Thyroid gland (tissue), 4 donors: ENCODE measurements at regions not wholly inside any gene's neighbourhood (a gene's known extent, or its start where the extent isn't known, plus 50 kb on each side); places are given as distances from the start of the nearest gene placed in this dataset.

ENCODE experiments used
- DNase-seq, 2 donors: peaks; one replicate each; pipeline ENCODE4 v3.0.0-alpha.2; 2019
- H3K27ac ChIP-seq, 3 donors: fragments of 200-600 bp; sonication (generic); 1 replicate in 2 of 3; 2 replicates in 1 of 3; pipeline ENCODE4 v1.5.1; 2016 to 2019; ENCODE audit warnings: mild to moderate bottlenecking in 1 of 3, moderate library complexity in 1 of 3
- H3K27me3 ChIP-seq: fragments of 200-600 bp; sonication (generic); one replicate; pipeline ENCODE4 v1.5.1; 2019
- H3K36me3 ChIP-seq, 2 donors: fragments of 200-600 bp; sonication (generic); one replicate each; pipeline ENCODE4 v1.5.1; 2016 to 2019
- H3K4me1 ChIP-seq, 2 donors: fragments of 200-600 bp; sonication (generic); one replicate each; pipeline ENCODE4 v1.5.1; 2017 to 2019
- H3K4me3 ChIP-seq, 3 donors: fragments of 200-600 bp; sonication (generic); replicated peaks in 1 of 3; 1 replicate in 2 of 3; 2 replicates in 1 of 3; pipeline ENCODE4 v1.5.1; 2016; ENCODE audit warnings: mild to moderate bottlenecking in 1 of 3
- H3K9me3 ChIP-seq: fragments of 200-600 bp; sonication (generic); one replicate; pipeline ENCODE4 v1.5.1; 2017
- POLR2A ChIP-seq, 2 donors: fragments of 450-650 bp; IDR thresholded peaks; one replicate each; pipeline ENCODE4 v1.6.1; 2017; ENCODE audit warnings: antibody characterized with exemption in 2 of 2, mild to moderate bottlenecking in 2 of 2, moderate library complexity in 1 of 2
- WGBS, 2 donors: methylation state at CpG; one replicate each; pipeline ENCODE4 v1.1.5; 2017; 5-methylcytosine and 5-hydroxymethylcytosine counted together
- intact Hi-C: fragments of 100-400 bp; cut with DNase I; formaldehyde crosslinking; loops from one replicate; pipeline ENCODE4 v1.15.1; 2023
- TF ChIP-seq, protein P1 (sequence below), 6 experiments: fragments of 200-600 bp in 3 of 6; fragments of 450-650 bp in 3 of 6; sonication (generic) in 3 of 6; IDR thresholded peaks; one replicate each; pipeline ENCODE4 v1.5.1; 2016 to 2019; ENCODE audit warnings: antibody characterized with exemption in 6 of 6, mild to moderate bottlenecking in 2 of 6, inconsistent platforms in 1 of 6, moderate library complexity in 1 of 6

DNA sequence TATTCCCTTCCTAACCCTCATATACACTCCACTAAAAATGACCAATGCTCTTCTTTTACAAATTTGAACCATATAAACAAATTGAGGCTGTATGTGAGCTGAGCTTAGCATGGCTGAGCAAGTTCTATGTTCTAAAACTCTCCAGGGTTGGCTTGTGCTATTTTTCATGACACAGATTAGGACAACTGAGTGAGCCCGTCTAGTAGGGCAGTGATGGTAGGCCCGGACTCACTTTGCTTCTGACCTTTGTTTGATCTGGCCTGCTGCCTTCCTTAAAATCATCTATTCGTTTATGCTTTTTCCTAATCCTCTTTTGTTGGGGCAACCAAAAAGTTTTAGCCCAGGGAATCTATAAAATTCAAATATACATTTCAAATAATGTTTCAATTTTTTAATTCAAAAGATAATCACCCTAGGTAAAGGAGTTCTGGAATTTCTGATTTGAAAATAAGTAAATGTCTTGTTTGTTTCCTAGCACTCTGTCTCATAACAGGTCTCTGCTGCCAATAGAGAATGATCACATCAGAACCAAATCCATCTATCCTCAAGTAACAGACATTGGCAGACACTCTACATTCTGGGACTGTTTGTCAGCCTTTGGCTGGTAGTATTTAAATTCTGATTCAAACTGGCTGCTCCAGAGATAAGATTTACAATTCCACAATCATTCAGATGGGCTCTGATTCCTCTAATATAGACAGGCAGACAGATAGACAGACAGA, 217.0 kb upstream of the TARS1 start:
- Histone ChIP-seq H3K4me1 (peaks cover 9 to 13% of the 10 kb centered on the region in 2 donors), H3K27ac (no peak overlapping the region), H3K9me3 (no peaks in the 10 kb centered on the region), H3K27me3 (no peaks in the 10 kb centered on the region), H3K4me3 (no peak overlapping the region), H3K36me3 (no peaks in the 10 kb centered on the region)
- TF ChIP-seq, protein P1, sequence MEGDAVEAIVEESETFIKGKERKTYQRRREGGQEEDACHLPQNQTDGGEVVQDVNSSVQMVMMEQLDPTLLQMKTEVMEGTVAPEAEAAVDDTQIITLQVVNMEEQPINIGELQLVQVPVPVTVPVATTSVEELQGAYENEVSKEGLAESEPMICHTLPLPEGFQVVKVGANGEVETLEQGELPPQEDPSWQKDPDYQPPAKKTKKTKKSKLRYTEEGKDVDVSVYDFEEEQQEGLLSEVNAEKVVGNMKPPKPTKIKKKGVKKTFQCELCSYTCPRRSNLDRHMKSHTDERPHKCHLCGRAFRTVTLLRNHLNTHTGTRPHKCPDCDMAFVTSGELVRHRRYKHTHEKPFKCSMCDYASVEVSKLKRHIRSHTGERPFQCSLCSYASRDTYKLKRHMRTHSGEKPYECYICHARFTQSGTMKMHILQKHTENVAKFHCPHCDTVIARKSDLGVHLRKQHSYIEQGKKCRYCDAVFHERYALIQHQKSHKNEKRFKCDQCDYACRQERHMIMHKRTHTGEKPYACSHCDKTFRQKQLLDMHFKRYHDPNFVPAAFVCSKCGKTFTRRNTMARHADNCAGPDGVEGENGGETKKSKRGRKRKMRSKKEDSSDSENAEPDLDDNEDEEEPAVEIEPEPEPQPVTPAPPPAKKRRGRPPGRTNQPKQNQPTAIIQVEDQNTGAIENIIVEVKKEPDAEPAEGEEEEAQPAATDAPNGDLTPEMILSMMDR (IDR thresholded peaks at IDR 0.05) = no peak
- TF ChIP-seq POLR2A (IDR thresholded peaks at IDR 0.05) = no peak
- WGBS, 2 donors = 54 to 76% methylated on average over 3 of the region's 3 CpGs
- intact Hi-C loops = no loop called here
- no peak for DNase-seq

DNA sequence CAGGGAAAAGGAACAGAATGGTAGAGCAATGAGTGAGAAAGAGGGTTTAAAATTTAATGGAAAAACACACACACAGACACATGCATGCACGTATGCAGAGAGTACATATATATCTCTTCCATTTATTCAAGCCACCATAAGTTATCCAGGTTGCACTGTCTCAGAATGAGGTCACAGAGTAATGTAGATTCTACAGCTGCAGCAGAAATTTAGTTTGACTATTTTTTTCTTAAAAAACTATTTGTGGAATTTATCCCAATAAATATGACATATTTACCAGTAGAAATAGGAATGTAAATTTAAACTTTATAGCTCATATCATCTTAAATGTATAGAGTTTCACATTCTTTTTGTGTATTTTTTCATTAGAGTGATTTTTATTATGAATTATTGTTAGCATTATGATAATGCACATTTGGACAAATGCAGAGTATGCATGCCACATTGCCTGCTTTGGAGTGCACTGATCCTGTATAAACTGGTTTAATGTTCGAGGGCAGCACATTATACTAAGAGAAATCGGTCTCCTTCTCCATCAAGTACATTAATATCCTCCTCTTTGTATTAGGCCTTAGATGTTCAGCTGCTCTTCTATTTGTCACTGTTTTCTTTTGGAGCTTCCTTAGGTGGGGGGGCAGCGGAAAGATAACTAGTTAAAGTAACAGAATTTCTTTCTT, 216.3 kb upstream of the TARS1 start:
- no peak for DNase-seq
- TF ChIP-seq, protein P1 (IDR thresholded peaks at IDR 0.05) = no peak
- TF ChIP-seq POLR2A (IDR thresholded peaks at IDR 0.05) = no peak
- Histone ChIP-seq H3K27me3 (no peaks in the 10 kb centered on the region), H3K36me3 (no peaks in the 10 kb centered on the region), H3K4me3 (no peak overlapping the region), H3K4me1 (peaks cover 9 to 13% of the 10 kb centered on the region in 2 donors), H3K9me3 (no peaks in the 10 kb centered on the region), H3K27ac (no peak overlapping the region)
- intact Hi-C loops = no loop called here
- WGBS, 2 donors = 87 to 96% methylated on average over 4 of the region's 4 CpGs

DNA sequence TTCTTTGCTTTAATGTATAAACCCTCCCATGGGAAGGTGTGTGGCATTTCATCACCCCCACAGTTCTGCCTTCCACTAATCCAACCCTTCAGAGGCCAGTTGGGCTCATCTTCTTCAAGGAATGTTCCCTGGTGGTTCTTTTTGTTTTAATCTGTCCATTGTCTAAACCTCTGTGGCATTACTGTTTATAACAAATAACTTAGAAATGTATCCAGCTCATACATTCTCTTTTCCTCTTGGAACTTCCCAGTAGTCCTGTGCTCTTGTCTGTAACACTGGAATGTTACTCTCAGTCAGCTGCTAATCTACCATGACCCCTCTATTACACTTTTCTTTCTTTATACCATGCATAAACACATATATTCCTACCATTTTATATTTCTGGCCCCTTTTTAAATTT, 213.5 kb upstream of the TARS1 start:
- no peak for TF ChIP-seq POLR2A (IDR thresholded peaks at IDR 0.05)
- TF ChIP-seq, protein P1 (IDR thresholded peaks at IDR 0.05) = no peak
- H3K27ac ChIP-seq = peak overlapping the region in 1 of 3 donors; percentile 26
- H3K27me3 ChIP-seq = no peaks in the 10 kb centered on the region
- no peaks in the 10 kb centered on the region for H3K36me3 ChIP-seq
- peaks cover 20% of the 10 kb centered on the region in 2 donors for H3K4me1 ChIP-seq
- no peak for DNase-seq
- no peaks in the 10 kb centered on the region for H3K9me3 ChIP-seq
- no peak overlapping the region for H3K4me3 ChIP-seq
- intact Hi-C loops = no loop called here

DNA sequence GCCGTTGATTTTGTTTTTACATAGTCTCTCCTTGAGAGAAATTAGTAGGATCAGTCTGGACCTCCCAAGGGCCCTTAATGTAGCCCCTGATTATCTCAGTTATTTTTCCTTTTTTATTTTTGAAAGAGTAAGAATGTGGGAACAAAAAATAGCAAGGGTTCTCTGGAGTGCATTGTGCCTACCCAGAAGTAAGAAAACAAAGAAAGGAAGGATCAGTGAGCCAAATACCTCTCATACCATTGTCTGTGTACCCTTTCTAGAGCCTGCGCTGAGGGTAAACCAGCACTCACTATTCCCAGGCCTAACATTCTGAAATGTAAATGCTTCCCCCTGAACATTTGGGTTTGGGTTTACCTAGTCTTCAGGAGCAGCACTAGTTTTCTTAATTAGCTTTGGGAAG, 213.0 kb upstream of the TARS1 start:
- Histone ChIP-seq H3K9me3 (no peaks in the 10 kb centered on the region), H3K27ac (peak overlapping the region in 1 of 3 donors; percentile 26), H3K4me1 (peaks cover 20% of the 10 kb centered on the region in 2 donors), H3K4me3 (no peak overlapping the region), H3K36me3 (no peaks in the 10 kb centered on the region), H3K27me3 (no peaks in the 10 kb centered on the region)
- TF ChIP-seq, protein P1 (IDR thresholded peaks at IDR 0.05) = no peak
- no peak for TF ChIP-seq POLR2A (IDR thresholded peaks at IDR 0.05)
- WGBS, 2 donors = 36 to 42% methylated on average over 2 of the region's 2 CpGs
- intact Hi-C loops = no loop called here
- DNase-seq = no peak

DNA sequence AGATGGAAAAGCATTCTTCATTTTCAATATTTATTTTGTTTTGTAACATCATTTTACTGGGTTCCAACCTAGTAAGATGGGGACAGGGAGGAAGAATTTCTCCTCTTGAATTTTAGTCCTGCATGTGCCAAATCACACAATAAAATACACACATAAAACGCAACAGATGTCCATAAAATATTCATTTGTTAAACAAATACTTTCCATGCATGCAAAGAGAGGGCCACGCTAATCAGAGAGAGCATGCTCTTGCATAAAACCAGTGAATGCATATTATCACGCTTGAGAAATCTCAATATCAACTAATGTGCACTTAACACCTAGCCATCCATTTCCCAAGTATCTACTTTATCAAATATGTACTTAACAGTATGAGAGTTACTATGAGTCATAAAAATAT, 212.6 kb upstream of the TARS1 start:
- 79 to 87% methylated on average over 3 of the region's 3 CpGs for WGBS, 2 donors
- DNase-seq = no peak
- Histone ChIP-seq H3K4me3 (no peak overlapping the region), H3K4me1 (peaks cover 20% of the 10 kb centered on the region in 2 donors), H3K27ac (peak overlapping the region in 1 of 3 donors; percentile 26), H3K36me3 (no peaks in the 10 kb centered on the region), H3K9me3 (no peaks in the 10 kb centered on the region), H3K27me3 (no peaks in the 10 kb centered on the region)
- intact Hi-C loops = no loop called here
- TF ChIP-seq POLR2A (IDR thresholded peaks at IDR 0.05) = no peak
- TF ChIP-seq, protein P1 (IDR thresholded peaks at IDR 0.05) = no peak
